LNCAP (cell line): ENCODE measurements at regions not wholly inside any gene's neighbourhood (a gene's known extent, or its start where the extent isn't known, plus 50 kb on each side); places are given as distances from the start of the nearest gene placed in this dataset.

Source experiments
- CTCF ChIP-seq: fragments of 450-650 bp; IDR thresholded peaks from 2 replicates; pipeline ENCODE4 v1.5.1; 2017; ENCODE audit warnings: mild to moderate bottlenecking

- TF ChIP-seq CTCF, result no peak
These were observed 59.4 kb upstream of the PRR23C start for GRCh38 chr3:139104062-139104461.

GRCh38 chr3:139105154-139105702 is 60.5 kb upstream of the PRR23C start:
- TF ChIP-seq CTCF, result no peak

- no peak for TF ChIP-seq CTCF
These were observed 61.6 kb upstream of the PRR23C start for GRCh38 chr3:139106013-139106932.

GRCh38 chr3:139107424-139108252 is 62.9 kb upstream of the PRR23C start:
- no peak for TF ChIP-seq CTCF

- no peak for TF ChIP-seq CTCF
These were observed 63.7 kb upstream of the PRR23C start for GRCh38 chr3:139108253-139108969.

- TF ChIP-seq CTCF, result no peak
These were observed 64.6 kb upstream of the PRR23C start for GRCh38 chr3:139109271-139109670.
